Peyer's patch (tissue), 4 donors: ENCODE measurements at regions not wholly inside any gene's neighbourhood (a gene's known extent, or its start where the extent isn't known, plus 50 kb on each side); places are given as distances from the start of the nearest gene placed in this dataset.

Source experiments
- CTCF ChIP-seq, 6 experiments: fragments of 450-650 bp in 4 of 6; fragments of 200-600 bp in 2 of 6; sonication (generic) in 1 of 6; IDR thresholded peaks; one replicate each; pipeline ENCODE4 v1.5.1; 2017 to 2019; ENCODE audit warnings: antibody characterized with exemption in 6 of 6, mild to moderate bottlenecking in 3 of 6, moderate library complexity in 1 of 6
- POLR2A ChIP-seq, 2 donors: fragments of 450-650 bp; IDR thresholded peaks; one replicate each; pipeline ENCODE4 v1.5.1; 2017; ENCODE audit warnings: antibody characterized with exemption in 2 of 2, mild to moderate bottlenecking in 2 of 2, moderate library complexity in 2 of 2

GRCh38 chr18:3360211-3360610 lies 89.8 kb upstream of the TGIF1 start:
- TF ChIP-seq POLR2A (IDR thresholded peaks at IDR 0.05) (no peak), CTCF (IDR thresholded peaks at IDR 0.05) (no peak)
